GM13977 (cell line): ENCODE measurements at regions not wholly inside any gene's neighbourhood (a gene's known extent, or its start where the extent isn't known, plus 50 kb on each side); places are given as distances from the start of the nearest gene placed in this dataset.

Experiments used
- DNase-seq: peaks from one replicate; pipeline ENCODE4 v3.0.0; 2012; ENCODE audit warnings: low spot score
- CTCF ChIP-seq: IDR thresholded peaks from 2 replicates; pipeline ENCODE4 v1.5.1; 2012; ENCODE audit warnings: mild to moderate bottlenecking, control low read depth; ENCODE audit not compliant: insufficient read depth; ENCODE audit errors: extremely low read depth, missing control alignments
- in situ Hi-C: fragments of 300-500 bp; cut with MboI; formaldehyde crosslinking; loops from one replicate; pipeline ENCODE4 v1.12.0; 2022; ENCODE audit warnings: low sequenced_read_pairs, low pct_unique_long_range_greater_than_20kb, mixed read lengths, inconsistent platforms; ENCODE audit not compliant: unreplicated experiment

- no peak for TF ChIP-seq CTCF
- no peak for DNase-seq
- in situ Hi-C loops, result no loop called here
These were observed 496.9 kb downstream of the AGTPBP1 start for GRCh38 chr9:85244856-85245255.

GRCh38 chr9:85243977-85244376 is 497.8 kb downstream of the AGTPBP1 start:
- TF ChIP-seq CTCF, result no peak
- DNase-seq, result no peak
- in situ Hi-C loops, result no loop called here

GRCh38 chr9:85237478-85237877 is 504.3 kb downstream of the AGTPBP1 start:
- no peak for DNase-seq
- in situ Hi-C loops, result no loop called here
- TF ChIP-seq CTCF, result no peak

GRCh38 chr9:85230081-85230480 is 511.7 kb downstream of the AGTPBP1 start:
- in situ Hi-C loops, result no loop called here
- no peak for DNase-seq
- TF ChIP-seq CTCF, result no peak

- in situ Hi-C loops, result no loop called here
- no peak for DNase-seq
These were observed 513.5 kb downstream of the AGTPBP1 start for GRCh38 chr9:85228111-85228855.

GRCh38 chr9:85225180-85225579 is 516.6 kb downstream of the AGTPBP1 start:
- TF ChIP-seq CTCF, result no peak
- in situ Hi-C loops, result no loop called here
- DNase-seq, result no peak

More at GRCh38 chr9:85228111-85228855, 513.5 kb downstream of the AGTPBP1 start:
- no peak for TF ChIP-seq CTCF

GRCh38 chr9:85224729-85225128 is 517.0 kb downstream of the AGTPBP1 start:
- in situ Hi-C loops, result no loop called here
- TF ChIP-seq CTCF, result no peak
- DNase-seq, result no peak
